ENCODE measurements at regions not wholly inside any gene's neighbourhood (a gene's known extent, or its start where the extent isn't known, plus 50 kb on each side); places are given as distances from the start of the nearest gene placed in this dataset.

DNA sequence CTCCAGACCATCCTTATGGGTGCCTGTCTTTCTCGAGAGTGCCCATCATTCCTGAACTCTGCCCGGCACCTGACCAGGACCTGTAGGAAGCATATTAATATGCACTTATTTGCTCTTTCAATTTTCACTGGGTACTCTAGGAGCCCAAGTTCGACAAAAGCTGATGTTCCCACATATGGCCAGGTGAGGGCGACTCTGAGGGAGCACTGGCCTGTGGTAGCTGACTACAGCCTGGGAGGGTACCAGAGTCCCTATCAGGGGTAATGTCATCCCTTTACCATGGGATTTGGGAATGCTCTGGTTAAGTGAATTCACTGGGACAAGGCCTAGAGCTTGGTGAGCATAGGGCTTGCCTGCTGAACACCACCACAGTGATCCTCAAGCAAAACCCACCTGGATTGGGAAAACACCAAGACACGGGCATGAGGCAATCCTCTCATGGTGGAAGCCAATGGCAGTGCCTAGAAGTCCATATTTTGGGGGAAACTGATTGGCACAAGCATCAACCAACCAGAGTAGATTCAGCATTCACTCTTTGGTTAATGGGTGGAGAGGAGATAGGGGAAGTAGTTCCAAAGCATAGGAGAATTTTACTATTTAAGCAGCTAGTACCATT is 112.2 kb downstream of the MTX3 start:
- TF ChIP-seq SPI1 (IDR thresholded peaks at IDR 0.05; ENCODE audit: borderline replicate concordance, low read depth), result no peak
- TF ChIP-seq POLR2AphosphoS5 (IDR thresholded peaks at IDR 0.05; ENCODE audit: low read depth), result no peak
- no peak overlapping the region for H3K4me3 ChIP-seq (replicated peaks; ENCODE audit: insufficient read depth, low read length)
- peak in 1 of 2 experiments; percentile 3 for DNase-seq (ENCODE audit: low read depth in 1 of 2, low spot score in 1 of 2)
- no peak overlapping the region for H3K27ac ChIP-seq (replicated peaks)
- H3K27me3 ChIP-seq (ENCODE audit: insufficient read depth, poor library complexity, severe bottlenecking), result no peaks in the 10 kb centered on the region

DNA sequence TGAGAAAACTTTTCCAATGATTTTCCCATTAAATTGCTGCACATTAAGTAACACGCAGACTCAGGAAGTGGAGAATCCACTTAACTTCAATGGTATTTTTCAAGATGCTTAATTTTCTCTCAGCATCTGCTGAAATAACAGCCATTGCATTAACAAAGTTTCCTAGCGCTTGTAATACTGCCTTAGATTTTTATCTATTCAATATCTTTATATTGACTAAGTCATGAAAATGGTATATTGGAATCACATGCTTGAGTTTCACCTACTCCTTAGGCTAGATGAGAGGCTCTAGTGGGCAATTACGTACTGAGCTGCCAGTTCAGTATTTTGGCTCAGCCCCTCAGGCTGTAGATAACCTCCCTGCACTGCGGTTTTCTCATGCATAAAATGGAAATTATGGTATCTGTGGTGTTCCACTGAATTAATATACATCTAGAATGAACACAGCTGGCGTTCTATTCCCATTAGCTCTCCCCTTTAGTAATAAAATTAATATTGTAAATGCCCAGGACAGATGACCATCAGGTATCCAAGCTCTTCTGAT is 112.9 kb downstream of the MTX3 start:
- Histone ChIP-seq H3K27ac (replicated peaks) (no peak overlapping the region), H3K4me3 (replicated peaks; ENCODE audit: insufficient read depth, low read length) (no peak overlapping the region), H3K27me3 (ENCODE audit: insufficient read depth, poor library complexity, severe bottlenecking) (no peaks in the 10 kb centered on the region)
- TF ChIP-seq, protein P1, sequence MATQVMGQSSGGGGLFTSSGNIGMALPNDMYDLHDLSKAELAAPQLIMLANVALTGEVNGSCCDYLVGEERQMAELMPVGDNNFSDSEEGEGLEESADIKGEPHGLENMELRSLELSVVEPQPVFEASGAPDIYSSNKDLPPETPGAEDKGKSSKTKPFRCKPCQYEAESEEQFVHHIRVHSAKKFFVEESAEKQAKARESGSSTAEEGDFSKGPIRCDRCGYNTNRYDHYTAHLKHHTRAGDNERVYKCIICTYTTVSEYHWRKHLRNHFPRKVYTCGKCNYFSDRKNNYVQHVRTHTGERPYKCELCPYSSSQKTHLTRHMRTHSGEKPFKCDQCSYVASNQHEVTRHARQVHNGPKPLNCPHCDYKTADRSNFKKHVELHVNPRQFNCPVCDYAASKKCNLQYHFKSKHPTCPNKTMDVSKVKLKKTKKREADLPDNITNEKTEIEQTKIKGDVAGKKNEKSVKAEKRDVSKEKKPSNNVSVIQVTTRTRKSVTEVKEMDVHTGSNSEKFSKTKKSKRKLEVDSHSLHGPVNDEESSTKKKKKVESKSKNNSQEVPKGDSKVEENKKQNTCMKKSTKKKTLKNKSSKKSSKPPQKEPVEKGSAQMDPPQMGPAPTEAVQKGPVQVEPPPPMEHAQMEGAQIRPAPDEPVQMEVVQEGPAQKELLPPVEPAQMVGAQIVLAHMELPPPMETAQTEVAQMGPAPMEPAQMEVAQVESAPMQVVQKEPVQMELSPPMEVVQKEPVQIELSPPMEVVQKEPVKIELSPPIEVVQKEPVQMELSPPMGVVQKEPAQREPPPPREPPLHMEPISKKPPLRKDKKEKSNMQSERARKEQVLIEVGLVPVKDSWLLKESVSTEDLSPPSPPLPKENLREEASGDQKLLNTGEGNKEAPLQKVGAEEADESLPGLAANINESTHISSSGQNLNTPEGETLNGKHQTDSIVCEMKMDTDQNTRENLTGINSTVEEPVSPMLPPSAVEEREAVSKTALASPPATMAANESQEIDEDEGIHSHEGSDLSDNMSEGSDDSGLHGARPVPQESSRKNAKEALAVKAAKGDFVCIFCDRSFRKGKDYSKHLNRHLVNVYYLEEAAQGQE (IDR thresholded peaks at IDR 0.05; ENCODE audit: insufficient replicate concordance, low read depth), result no peak
- TF ChIP-seq POLR2AphosphoS5 (IDR thresholded peaks at IDR 0.05; ENCODE audit: low read depth) (no peak), SPI1 (IDR thresholded peaks at IDR 0.05; ENCODE audit: borderline replicate concordance, low read depth) (no peak), GABPA (IDR thresholded peaks at IDR 0.05; ENCODE audit: low read depth) (no peak)
- TF ChIP-seq, protein P2, sequence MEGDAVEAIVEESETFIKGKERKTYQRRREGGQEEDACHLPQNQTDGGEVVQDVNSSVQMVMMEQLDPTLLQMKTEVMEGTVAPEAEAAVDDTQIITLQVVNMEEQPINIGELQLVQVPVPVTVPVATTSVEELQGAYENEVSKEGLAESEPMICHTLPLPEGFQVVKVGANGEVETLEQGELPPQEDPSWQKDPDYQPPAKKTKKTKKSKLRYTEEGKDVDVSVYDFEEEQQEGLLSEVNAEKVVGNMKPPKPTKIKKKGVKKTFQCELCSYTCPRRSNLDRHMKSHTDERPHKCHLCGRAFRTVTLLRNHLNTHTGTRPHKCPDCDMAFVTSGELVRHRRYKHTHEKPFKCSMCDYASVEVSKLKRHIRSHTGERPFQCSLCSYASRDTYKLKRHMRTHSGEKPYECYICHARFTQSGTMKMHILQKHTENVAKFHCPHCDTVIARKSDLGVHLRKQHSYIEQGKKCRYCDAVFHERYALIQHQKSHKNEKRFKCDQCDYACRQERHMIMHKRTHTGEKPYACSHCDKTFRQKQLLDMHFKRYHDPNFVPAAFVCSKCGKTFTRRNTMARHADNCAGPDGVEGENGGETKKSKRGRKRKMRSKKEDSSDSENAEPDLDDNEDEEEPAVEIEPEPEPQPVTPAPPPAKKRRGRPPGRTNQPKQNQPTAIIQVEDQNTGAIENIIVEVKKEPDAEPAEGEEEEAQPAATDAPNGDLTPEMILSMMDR (IDR thresholded peaks at IDR 0.05; ENCODE audit: insufficient read depth, low read length), result no peak
- no peak for DNase-seq (ENCODE audit: low read depth in 1 of 2, low spot score in 1 of 2)

DNA sequence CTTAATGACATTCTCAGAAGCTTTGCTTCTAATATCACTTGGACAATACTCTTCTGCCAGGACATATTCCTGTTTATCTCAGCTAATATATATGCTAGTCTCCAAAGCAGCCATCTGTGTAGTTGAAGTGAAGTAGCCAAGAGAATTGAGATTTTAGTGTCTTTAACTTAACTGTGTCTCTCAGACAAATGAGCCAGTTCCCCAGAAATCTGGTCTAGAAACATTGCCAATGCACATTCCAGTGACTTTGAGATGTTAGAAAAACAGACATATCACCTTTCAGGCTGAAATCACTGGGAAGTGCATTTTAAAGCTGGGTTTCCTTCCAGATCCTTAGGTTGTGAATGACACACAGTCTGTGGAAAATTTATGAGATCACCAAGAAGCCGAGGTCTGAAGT is 114.6 kb downstream of the MTX3 start:
- no peak overlapping the region for H3K4me3 ChIP-seq (replicated peaks; ENCODE audit: insufficient read depth, low read length)
- no peak for TF ChIP-seq SPI1 (IDR thresholded peaks at IDR 0.05; ENCODE audit: borderline replicate concordance, low read depth)
- TF ChIP-seq, protein P1 (IDR thresholded peaks at IDR 0.05; ENCODE audit: insufficient replicate concordance, low read depth), result no peak
- no peak for TF ChIP-seq POLR2AphosphoS5 (IDR thresholded peaks at IDR 0.05; ENCODE audit: low read depth)
- no peak for TF ChIP-seq GABPA (IDR thresholded peaks at IDR 0.05; ENCODE audit: low read depth)
- TF ChIP-seq, protein P2 (IDR thresholded peaks at IDR 0.05; ENCODE audit: insufficient read depth, low read length), result no peak

DNA sequence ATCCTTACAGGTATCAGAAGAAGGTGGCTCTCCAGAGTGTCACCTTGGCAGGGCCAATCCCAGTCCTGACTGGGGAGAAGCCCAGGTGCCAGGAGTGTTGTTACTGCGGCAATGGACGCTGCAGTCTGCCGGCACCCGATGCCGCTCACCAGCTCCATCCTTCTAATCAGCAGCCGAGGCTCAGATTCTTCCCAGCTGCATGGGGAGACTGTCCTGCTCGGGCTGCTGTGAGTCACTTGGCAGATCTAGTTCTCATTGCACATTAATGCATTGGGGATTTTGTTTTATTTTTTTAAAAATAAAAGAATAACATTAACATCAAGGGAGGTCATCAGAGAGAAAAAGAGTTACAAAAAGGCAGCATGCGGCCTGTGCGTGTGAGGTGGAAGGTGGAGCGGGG is 115.8 kb downstream of the MTX3 start:
- TF ChIP-seq, protein P1 (IDR thresholded peaks at IDR 0.05; ENCODE audit: insufficient replicate concordance, low read depth), result no peak
- TF ChIP-seq, protein P2 (IDR thresholded peaks at IDR 0.05; ENCODE audit: insufficient read depth, low read length), result no peak
- TF ChIP-seq POLR2AphosphoS5 (IDR thresholded peaks at IDR 0.05; ENCODE audit: low read depth) (no peak), GABPA (IDR thresholded peaks at IDR 0.05; ENCODE audit: low read depth) (no peak), SPI1 (IDR thresholded peaks at IDR 0.05; ENCODE audit: borderline replicate concordance, low read depth) (no peak)
- Histone ChIP-seq H3K27me3 (ENCODE audit: insufficient read depth, poor library complexity, severe bottlenecking) (no peaks in the 10 kb centered on the region), H3K27ac (replicated peaks) (no peak overlapping the region), H3K4me3 (replicated peaks; ENCODE audit: insufficient read depth, low read length) (no peak overlapping the region)
- no peak for DNase-seq (ENCODE audit: low read depth in 1 of 2, low spot score in 1 of 2)

More for the DNA sequence above, 114.6 kb downstream of the MTX3 start:
- no peak overlapping the region for H3K27ac ChIP-seq (replicated peaks)
- DNase-seq (ENCODE audit: low read depth in 1 of 2, low spot score in 1 of 2), result no peak
- no peaks in the 10 kb centered on the region for H3K27me3 ChIP-seq (ENCODE audit: insufficient read depth, poor library complexity, severe bottlenecking)

All from HL-60 (cell line).